Loucy (cell line): ENCODE measurements at regions not wholly inside any gene's neighbourhood (a gene's known extent, or its start where the extent isn't known, plus 50 kb on each side); places are given as distances from the start of the nearest gene placed in this dataset.

Experiments
- H2AFZ ChIP-seq: fragments of 200-600 bp; sonication (generic); 2 replicates; pipeline ENCODE4 v1.6.0; 2016; ENCODE audit warnings: antibody characterized with exemption, mild to moderate bottlenecking, low read length, moderate library complexity
- H3F3A ChIP-seq: fragments of 200-600 bp; 2 replicates; pipeline ENCODE4 v1.6.0; 2016; ENCODE audit warnings: antibody characterized with exemption, low read depth, mild to moderate bottlenecking
- H3K27me3 ChIP-seq: fragments of 200-600 bp; sonication (generic); 2 replicates; pipeline ENCODE4 v1.6.1; 2014; ENCODE audit warnings: low read length, mild to moderate bottlenecking; ENCODE audit not compliant: insufficient read depth, poor library complexity, severe bottlenecking
- H3K36me3 ChIP-seq: fragments of 200-600 bp; sonication (generic); 2 replicates; pipeline ENCODE4 v1.6.1; 2016; ENCODE audit warnings: low read length; ENCODE audit not compliant: insufficient read depth
- H3K4me1 ChIP-seq: fragments of 200-600 bp; sonication (generic); 2 replicates; pipeline ENCODE4 v1.5.1; 2014; ENCODE audit warnings: low read length, mild to moderate bottlenecking; ENCODE audit not compliant: insufficient read depth, poor library complexity, severe bottlenecking
- H3K4me2 ChIP-seq: fragments of 200-600 bp; sonication (generic); 2 replicates; pipeline ENCODE4 v1.6.0; 2014; ENCODE audit warnings: antibody characterized with exemption, low read length, low read depth, mild to moderate bottlenecking; ENCODE audit not compliant: poor library complexity, severe bottlenecking
- H3K4me3 ChIP-seq: fragments of 200-600 bp; sonication (generic); 2 replicates; pipeline ENCODE4 v1.5.1; 2014; ENCODE audit warnings: low read length, mild to moderate bottlenecking, mixed read lengths; ENCODE audit not compliant: poor library complexity, severe bottlenecking
- H3K79me2 ChIP-seq: fragments of 200-600 bp; sonication (generic); 2 replicates; pipeline ENCODE4 v1.6.1; 2014; ENCODE audit warnings: low read length; ENCODE audit not compliant: insufficient read depth
- H3K9ac ChIP-seq: fragments of 200-600 bp; sonication (generic); 2 replicates; pipeline ENCODE4 v1.6.0; 2014; ENCODE audit warnings: mild to moderate bottlenecking, low read depth, low read length, moderate library complexity; ENCODE audit not compliant: poor library complexity, severe bottlenecking
- H3K9me2 ChIP-seq: fragments of 200-600 bp; sonication (generic); replicated peaks from 2 replicates; pipeline ENCODE4 v1.6.1; 2016; ENCODE audit warnings: low read depth, low read length, mixed read lengths
- H3K9me3 ChIP-seq: fragments of 200-600 bp; sonication (generic); 2 replicates; pipeline ENCODE4 v1.6.1; 2014; ENCODE audit warnings: mild to moderate bottlenecking, antibody characterized with exemption, low read length, low read depth; ENCODE audit not compliant: insufficient read depth
- H4K20me1 ChIP-seq: fragments of 200-600 bp; sonication (generic); 2 replicates; pipeline ENCODE4 v1.6.0; 2014; ENCODE audit warnings: antibody characterized with exemption, low read length, mild to moderate bottlenecking; ENCODE audit not compliant: insufficient read depth, poor library complexity, severe bottlenecking
- CTCF ChIP-seq: fragments of 200-600 bp; sonication (generic); conservative IDR thresholded peaks from 2 replicates; pipeline ENCODE4 v1.5.1; 2014; ENCODE audit warnings: mild to moderate bottlenecking, antibody characterized with exemption, low read length
- EZH2phosphoT487 ChIP-seq: fragments of 200-600 bp; IDR thresholded peaks from 2 replicates; pipeline ENCODE4 v1.6.1; 2018; ENCODE audit warnings: antibody characterized with exemption, mild to moderate bottlenecking, moderate library complexity, borderline replicate concordance

DNA sequence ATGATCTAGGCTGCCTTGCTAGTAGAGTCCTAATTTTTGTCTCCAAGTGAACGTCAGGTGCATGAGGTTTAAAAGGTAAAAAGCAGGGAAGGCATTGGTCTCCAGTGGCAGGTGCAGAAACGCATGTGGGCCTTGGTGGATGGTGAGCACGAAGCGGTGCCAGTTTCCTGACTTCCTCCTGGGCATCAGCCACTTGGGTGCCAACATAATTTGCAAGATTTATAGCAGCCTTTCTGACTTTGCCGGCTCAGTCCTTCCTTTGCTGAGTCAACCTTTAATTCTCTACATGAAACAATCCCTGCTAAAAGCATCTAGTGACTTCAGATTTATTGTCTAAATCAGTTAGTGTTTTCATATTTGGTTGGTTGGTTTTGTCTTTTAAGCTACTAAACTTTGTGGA is 355.7 kb upstream of the TMEM132C start:
- TF ChIP-seq CTCF (no peak), EZH2phosphoT487 (no peak)
- Histone ChIP-seq H3K9ac (no peak overlapping the region), H4K20me1 (no peaks in the 10 kb centered on the region), H3F3A (no peaks in the 10 kb centered on the region), H2AFZ (no peak overlapping the region), H3K9me2 (no peaks in the 10 kb centered on the region), H3K9me3 (no peaks in the 10 kb centered on the region), H3K4me1 (no peaks in the 10 kb centered on the region), H3K79me2 (no peaks in the 10 kb centered on the region), H3K4me3 (no peak overlapping the region), H3K4me2 (no peak overlapping the region), H3K36me3 (no peaks in the 10 kb centered on the region), H3K27me3 (no peaks in the 10 kb centered on the region)

- no peaks in the 10 kb centered on the region for H3K4me1 ChIP-seq
- H3K36me3 ChIP-seq = no peaks in the 10 kb centered on the region
- no peaks in the 10 kb centered on the region for H3K27me3 ChIP-seq
- no peak overlapping the region for H3K4me2 ChIP-seq
- H3K9me2 ChIP-seq = no peaks in the 10 kb centered on the region
- H4K20me1 ChIP-seq = no peaks in the 10 kb centered on the region
- H3K9ac ChIP-seq = no peak overlapping the region
- H2AFZ ChIP-seq = no peak overlapping the region
- H3F3A ChIP-seq = no peaks in the 10 kb centered on the region
- no peak overlapping the region for H3K4me3 ChIP-seq
- TF ChIP-seq EZH2phosphoT487 (no peak), CTCF (no peak)
- no peaks in the 10 kb centered on the region for H3K79me2 ChIP-seq
- no peaks in the 10 kb centered on the region for H3K9me3 ChIP-seq
These were observed 354.8 kb upstream of the TMEM132C start for GRCh38 chr12:127912035-127912665.

GRCh38 chr12:127923501-127923900 is 343.5 kb upstream of the TMEM132C start:
- no peaks in the 10 kb centered on the region for H4K20me1 ChIP-seq
- TF ChIP-seq EZH2phosphoT487 = no peak
- no peak for TF ChIP-seq CTCF
- no peaks in the 10 kb centered on the region for H3K4me1 ChIP-seq
- no peaks in the 10 kb centered on the region for H3K9me2 ChIP-seq
- H3F3A ChIP-seq = no peaks in the 10 kb centered on the region
- H3K79me2 ChIP-seq = no peaks in the 10 kb centered on the region
- no peak overlapping the region for H2AFZ ChIP-seq
- no peaks in the 10 kb centered on the region for H3K9me3 ChIP-seq
- H3K9ac ChIP-seq = no peak overlapping the region
- no peak overlapping the region for H3K4me2 ChIP-seq
- H3K36me3 ChIP-seq = no peaks in the 10 kb centered on the region
- H3K4me3 ChIP-seq = no peak overlapping the region
- H3K27me3 ChIP-seq = no peaks in the 10 kb centered on the region
